Choroid plexus epithelial cell (primary cell): ENCODE measurements at regions not wholly inside any gene's neighbourhood (a gene's known extent, or its start where the extent isn't known, plus 50 kb on each side); places are given as distances from the start of the nearest gene placed in this dataset.

Experiments
- DNase-seq: peaks from one replicate; pipeline ENCODE4 v3.0.0-alpha.2; 2010; ENCODE audit warnings: low read depth
- H3K4me3 ChIP-seq: 2 replicates; pipeline ENCODE4 v1.5.1; 2011; ENCODE audit warnings: low read depth, mild to moderate bottlenecking, control low read depth, low read length, moderate library complexity
- CTCF ChIP-seq: conservative IDR thresholded peaks from 2 replicates; pipeline ENCODE4 v1.5.1; 2011; ENCODE audit warnings: low read depth, mild to moderate bottlenecking, control low read depth, inconsistent platforms, low read length, moderate library complexity

GRCh38 chr15:98070137-98070536 lies 109.6 kb downstream of the ARRDC4 start:
- no peak for TF ChIP-seq CTCF
- H3K4me3 ChIP-seq: no peak overlapping the region
- peak; percentile 49 for DNase-seq

GRCh38 chr15:98071786-98072185 lies 111.3 kb downstream of the ARRDC4 start:
- no peak for TF ChIP-seq CTCF
- no peak overlapping the region for H3K4me3 ChIP-seq
- DNase-seq: no peak

- no peak for DNase-seq
- no peak for TF ChIP-seq CTCF
- H3K4me3 ChIP-seq: no peak overlapping the region
Observed at GRCh38 chr15:98075441-98075840, 114.9 kb downstream of the ARRDC4 start.

- no peak for TF ChIP-seq CTCF
- H3K4me3 ChIP-seq: no peak overlapping the region
- peak; percentile 54 for DNase-seq
Observed at GRCh38 chr15:98076021-98076816, 115.7 kb downstream of the ARRDC4 start.

GRCh38 chr15:98077186-98077585 lies 116.7 kb downstream of the ARRDC4 start:
- no peak overlapping the region for H3K4me3 ChIP-seq
- DNase-seq: no peak
- TF ChIP-seq CTCF: no peak

GRCh38 chr15:98080791-98081190 lies 120.3 kb downstream of the ARRDC4 start:
- no peak for TF ChIP-seq CTCF
- DNase-seq: no peak
- H3K4me3 ChIP-seq: no peak overlapping the region

GRCh38 chr15:98083203-98083910 lies 122.9 kb downstream of the ARRDC4 start:
- TF ChIP-seq CTCF: no peak
- H3K4me3 ChIP-seq: no peak overlapping the region
- no peak for DNase-seq
